Iris pigment epithelial cell (primary cell): ENCODE measurements at regions not wholly inside any gene's neighbourhood (a gene's known extent, or its start where the extent isn't known, plus 50 kb on each side); places are given as distances from the start of the nearest gene placed in this dataset.

Source experiments
- DNase-seq: peaks from one replicate; pipeline ENCODE4 v3.0.0-alpha.2; 2011; ENCODE audit warnings: low read depth

DNA sequence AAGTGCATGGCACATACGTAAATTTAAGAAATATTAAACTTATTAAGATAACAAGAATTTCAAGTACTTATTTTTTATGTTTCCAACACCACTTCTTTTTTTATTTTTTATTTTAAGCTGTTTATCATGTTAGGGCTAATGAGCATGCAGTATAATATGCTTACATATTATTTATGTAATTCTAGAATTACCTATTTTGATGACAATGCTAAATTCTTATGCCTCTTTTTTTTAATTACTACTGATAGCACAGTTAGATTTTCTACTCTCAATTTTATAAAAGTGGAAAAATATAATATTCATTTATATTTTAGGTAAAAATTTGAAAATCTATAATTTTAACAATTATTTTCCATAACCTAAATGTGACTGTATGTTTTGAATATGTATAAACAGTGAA, 713.0 kb downstream of the MRPL39 start:
- DNase-seq: no peak

GRCh38 chr21:24890021-24890420, 717.3 kb downstream of the MRPL39 start:
- DNase-seq: no peak

DNA sequence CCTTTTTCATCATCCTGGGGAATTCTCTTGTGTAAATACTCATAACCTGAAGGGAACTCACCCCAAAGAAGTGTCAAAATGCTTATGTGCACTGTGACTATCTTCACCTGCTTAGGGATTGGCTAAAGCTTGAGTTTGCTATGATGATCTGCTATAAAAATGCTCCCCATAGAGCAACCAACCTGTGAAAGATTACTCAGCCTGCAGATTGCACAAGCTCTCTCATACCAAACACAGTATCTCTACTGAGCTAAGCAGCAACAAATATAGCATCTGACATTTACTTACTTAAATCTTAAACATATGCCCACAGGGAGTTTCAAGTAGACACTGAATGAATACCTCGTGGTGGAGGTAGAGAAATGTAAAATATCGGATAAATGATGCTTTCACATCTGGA, 725.8 kb downstream of the MRPL39 start:
- DNase-seq: no peak

DNA sequence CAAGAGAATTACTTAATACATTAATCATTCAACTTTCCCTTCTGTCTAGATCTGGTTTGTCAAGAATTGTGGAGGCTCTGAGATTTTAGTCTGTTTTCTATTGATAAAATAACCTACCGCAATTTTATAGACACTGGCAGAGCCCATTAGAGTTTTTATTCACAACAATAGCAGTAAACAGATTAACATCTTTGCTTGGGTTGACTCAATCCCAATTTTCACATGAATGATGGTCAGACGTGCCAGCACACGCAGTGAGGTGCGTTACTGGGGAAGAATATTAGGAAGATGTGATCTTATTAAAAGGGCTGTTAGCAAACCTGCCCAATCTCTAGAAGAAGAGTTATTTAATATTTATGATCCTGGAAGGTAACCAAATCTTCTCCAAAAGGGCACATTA, 736.6 kb downstream of the MRPL39 start:
- no peak for DNase-seq

DNA sequence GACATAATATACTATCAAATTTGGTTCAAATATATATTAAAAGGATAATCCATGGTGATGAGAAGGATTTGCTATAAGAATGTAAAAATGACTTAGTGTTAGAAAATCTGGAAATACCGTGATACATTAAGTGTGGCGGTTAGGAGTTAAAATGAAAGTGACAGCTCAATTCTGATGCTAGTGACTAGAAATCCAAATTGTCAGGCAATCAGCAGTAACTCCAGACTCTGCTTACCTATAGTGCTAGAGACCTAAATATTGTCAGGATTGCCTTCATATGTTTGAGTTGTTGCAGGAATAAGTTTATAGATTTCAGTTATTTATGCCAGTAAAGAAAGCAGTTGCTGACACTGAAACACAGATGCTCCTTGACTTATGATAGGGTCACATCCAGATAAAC, 737.4 kb downstream of the MRPL39 start:
- DNase-seq: no peak

- DNase-seq: no peak
Observed at GRCh38 chr21:24868117-24868516, 739.2 kb downstream of the MRPL39 start.

DNA sequence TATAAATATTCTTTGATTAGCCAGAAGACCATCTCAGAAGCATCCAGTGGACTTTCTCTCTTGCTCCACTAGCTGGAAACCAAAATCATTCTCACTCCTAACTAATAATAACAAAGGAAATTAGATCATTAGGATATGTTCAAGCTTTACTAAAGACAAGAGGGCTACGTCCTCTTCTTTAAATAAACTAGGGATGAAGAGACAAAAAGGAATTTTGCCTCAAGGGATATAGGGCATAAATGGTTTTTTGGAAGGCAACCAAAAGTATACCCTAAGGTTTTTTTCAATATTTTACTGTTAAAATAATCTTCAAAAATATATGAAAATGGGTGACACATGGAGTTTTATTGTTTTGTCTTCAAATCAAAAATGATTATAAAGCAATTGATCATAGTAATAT, 745.8 kb downstream of the MRPL39 start:
- DNase-seq: no peak

- DNase-seq: no peak
Observed at GRCh38 chr21:24856326-24856725, 751.0 kb downstream of the MRPL39 start.

- no peak for DNase-seq
Observed at GRCh38 chr21:24852610-24853195, 754.6 kb downstream of the MRPL39 start.

DNA sequence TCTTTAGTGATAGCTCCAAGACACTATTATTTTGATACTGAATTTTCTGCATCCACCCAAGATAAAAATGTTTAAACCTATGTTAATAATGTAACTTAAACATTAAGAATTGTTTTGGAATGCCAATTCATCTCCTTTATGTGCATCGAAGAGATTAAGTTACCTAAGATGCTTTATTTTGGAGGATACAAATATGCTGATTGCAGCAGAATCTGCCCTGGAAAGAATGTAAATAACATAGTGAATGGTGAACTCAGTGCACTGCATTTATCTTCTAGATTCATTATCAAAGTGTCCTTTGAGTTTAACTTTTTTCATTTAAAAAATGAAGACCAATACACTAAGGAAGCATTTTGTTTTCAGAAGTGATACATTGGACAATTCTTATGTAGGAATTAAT, 757.2 kb downstream of the MRPL39 start:
- no peak for DNase-seq

GRCh38 chr21:24844671-24845070, 762.6 kb downstream of the MRPL39 start:
- peak; percentile 0 for DNase-seq

DNA sequence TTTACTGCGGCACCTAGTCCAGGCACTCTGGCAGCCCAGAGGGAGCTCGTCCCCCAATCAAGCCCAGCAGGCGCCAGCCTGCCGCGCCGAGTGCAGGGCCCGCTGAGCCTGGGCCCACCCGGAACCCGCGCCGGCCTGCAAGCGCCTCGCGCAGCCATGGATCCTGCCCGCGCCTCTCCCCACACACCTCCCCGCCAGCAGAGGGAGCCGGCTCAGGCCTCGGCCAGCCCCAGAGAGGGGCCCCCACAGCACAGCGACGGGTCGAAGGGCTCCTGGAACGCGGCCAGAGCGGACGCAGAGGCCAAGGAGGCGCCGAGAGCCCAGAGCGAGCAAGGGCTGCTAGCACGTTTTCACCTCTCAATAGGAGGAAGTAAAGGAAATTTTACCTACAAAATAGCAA, 767.0 kb downstream of the MRPL39 start:
- DNase-seq: no peak

GRCh38 chr21:24832961-24833360, 774.3 kb downstream of the MRPL39 start:
- DNase-seq: no peak

GRCh38 chr21:24829397-24829796, 777.9 kb downstream of the MRPL39 start:
- DNase-seq: no peak

- no peak for DNase-seq
Observed at GRCh38 chr21:24826822-24827221, 780.5 kb downstream of the MRPL39 start.

- no peak for DNase-seq
Observed at GRCh38 chr21:24825348-24825747, 781.9 kb downstream of the MRPL39 start.

GRCh38 chr21:24824209-24824608, 783.1 kb downstream of the MRPL39 start:
- no peak for DNase-seq

DNA sequence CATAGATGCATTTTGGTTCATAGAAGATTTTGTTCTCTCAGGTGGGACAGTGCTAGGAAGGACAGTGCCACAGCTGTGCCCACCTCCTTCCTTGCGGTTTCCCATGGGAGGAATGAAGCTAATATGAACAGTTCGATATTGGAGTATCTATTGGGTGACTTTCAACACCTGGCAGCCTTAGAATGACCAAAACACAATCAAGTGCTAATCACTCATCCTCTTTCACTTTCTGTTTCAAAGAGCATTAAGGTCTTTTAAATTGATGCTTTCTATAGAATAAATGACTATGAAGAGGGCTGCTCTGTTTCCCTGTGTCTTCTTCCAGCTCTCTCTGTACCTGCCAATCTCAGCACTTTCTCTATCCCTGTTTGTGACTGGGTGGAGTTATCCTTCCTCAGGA, 784.0 kb downstream of the MRPL39 start:
- no peak for DNase-seq

GRCh38 chr21:24785033-24785432, 822.2 kb downstream of the MRPL39 start:
- DNase-seq: no peak

GRCh38 chr21:24781146-24781545, 826.1 kb downstream of the MRPL39 start:
- no peak for DNase-seq

DNA sequence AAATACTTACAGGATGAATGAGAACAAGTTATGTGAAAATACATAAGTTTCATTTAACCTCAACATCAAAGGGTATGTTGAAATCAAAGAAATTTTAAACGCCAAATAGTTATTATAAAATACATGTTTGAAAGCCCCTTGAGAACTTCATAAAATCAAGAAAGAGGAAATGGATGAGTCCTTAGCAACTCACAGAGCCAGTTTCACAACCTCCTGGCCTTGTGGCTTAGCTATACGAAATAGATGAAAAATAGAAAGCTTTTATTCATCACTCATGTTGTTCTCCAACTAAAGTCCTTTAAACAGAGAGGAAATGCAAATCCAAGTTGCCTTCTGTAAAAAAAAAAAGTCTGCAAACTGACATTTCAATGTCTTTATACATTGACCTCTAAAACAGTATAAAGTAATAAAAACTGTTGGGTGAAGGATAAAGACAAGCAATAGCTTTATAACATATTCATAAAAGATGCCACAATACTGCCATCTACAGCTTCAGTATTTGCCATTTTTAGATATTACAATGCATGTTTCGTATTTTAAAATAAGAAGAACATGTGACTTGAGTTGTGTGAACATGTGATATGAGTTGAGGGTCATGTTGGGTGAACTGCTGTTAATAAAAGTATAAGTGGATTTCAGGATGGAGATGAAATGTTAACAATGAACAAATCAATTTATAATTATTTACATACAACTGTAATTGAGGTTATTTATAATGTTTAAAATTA, 847.8 kb downstream of the MRPL39 start:
- no peak for DNase-seq

DNA sequence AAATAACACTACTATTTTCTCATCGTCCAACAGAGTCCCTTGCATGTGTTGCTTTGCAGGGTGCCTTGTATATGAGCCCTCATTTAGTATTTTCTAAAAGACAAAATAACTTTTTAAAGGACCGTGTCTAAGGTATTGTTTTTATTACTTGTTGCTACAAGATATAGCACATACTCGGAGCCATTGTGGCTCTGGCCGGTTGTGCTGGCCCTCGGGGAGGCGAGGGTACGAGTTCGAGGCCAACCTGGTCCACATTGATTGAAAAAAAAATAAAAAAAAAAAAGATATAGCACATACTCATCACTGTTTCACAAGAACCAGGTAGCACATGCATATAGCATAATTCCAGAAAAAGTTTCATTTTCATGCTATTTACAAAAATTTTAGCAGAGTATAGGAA, 869.2 kb downstream of the MRPL39 start:
- no peak for DNase-seq

DNA sequence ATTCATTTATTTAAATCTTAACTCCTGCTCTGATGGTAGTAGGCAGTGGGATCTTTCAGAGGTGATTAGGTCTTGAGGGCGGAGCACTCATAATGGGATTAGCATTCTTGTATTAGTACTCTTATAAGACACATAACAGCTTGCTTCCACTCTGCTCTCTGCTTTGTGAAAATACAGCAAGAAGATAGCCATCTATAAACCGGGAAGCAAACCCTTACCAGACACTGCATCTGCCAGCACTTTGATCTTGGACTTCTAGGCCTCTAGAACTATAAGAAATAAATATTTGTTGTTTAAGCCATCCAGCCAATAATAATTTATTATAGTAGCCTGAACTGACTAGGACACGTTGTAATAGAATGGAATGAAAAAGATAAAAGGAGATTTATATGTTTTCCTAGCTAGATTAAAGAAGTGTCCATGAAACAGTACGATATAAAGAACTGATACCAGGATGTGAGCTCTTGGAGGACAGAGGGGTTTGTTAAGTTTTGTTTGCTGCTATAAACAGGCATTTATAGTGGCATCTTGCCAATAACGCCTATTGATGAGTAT, 869.9 kb downstream of the MRPL39 start:
- DNase-seq: no peak

GRCh38 chr21:24730661-24731060, 876.6 kb downstream of the MRPL39 start:
- no peak for DNase-seq
